ENCODE measurements at regions not wholly inside any gene's neighbourhood (a gene's known extent, or its start where the extent isn't known, plus 50 kb on each side); places are given as distances from the start of the nearest gene placed in this dataset.
"Not testable (repeated sequence)": the region's sequence is repeated elsewhere in the genome, so short reads cannot be mapped to it uniquely, and the experiment has no call there.

- DNase-seq = no peak
Observed at GRCh38 chr11:13137844-13138301, 128.8 kb downstream of the RASSF10 start.

GRCh38 chr11:13139085-13139484 lies 130.0 kb downstream of the RASSF10 start:
- not testable (repeated sequence) for DNase-seq

- DNase-seq = no peak
Observed at GRCh38 chr11:13140028-13140870, 131.1 kb downstream of the RASSF10 start.

GRCh38 chr11:13140873-13141655 lies 131.9 kb downstream of the RASSF10 start:
- DNase-seq = no peak

GRCh38 chr11:13141731-13142709 lies 132.9 kb downstream of the RASSF10 start:
- DNase-seq = no peak

- DNase-seq = no peak
Observed at GRCh38 chr11:13143486-13144297, 133.9 kb upstream of the BMAL1 start.

GRCh38 chr11:13145461-13145860 lies 132.1 kb upstream of the BMAL1 start:
- no peak for DNase-seq

GRCh38 chr11:13149991-13150390 lies 127.6 kb upstream of the BMAL1 start:
- DNase-seq = no peak

GRCh38 chr11:13150487-13150886 lies 127.1 kb upstream of the BMAL1 start:
- no peak for DNase-seq

- no peak for DNase-seq
Observed at GRCh38 chr11:13152264-13152663, 125.3 kb upstream of the BMAL1 start.

- DNase-seq = no peak
Observed at GRCh38 chr11:13152736-13153541, 124.7 kb upstream of the BMAL1 start.

GRCh38 chr11:13154374-13154773 lies 123.2 kb upstream of the BMAL1 start:
- DNase-seq = not testable (repeated sequence)

GRCh38 chr11:13160346-13160745 lies 117.2 kb upstream of the BMAL1 start:
- DNase-seq = no peak

GRCh38 chr11:13160806-13161205 lies 116.8 kb upstream of the BMAL1 start:
- DNase-seq = no peak

GRCh38 chr11:13163158-13163557 lies 114.4 kb upstream of the BMAL1 start:
- no peak for DNase-seq

- DNase-seq = no peak
Observed at GRCh38 chr11:13166036-13166435, 111.6 kb upstream of the BMAL1 start.

- no peak for DNase-seq
Observed at GRCh38 chr11:13168271-13168670, 109.3 kb upstream of the BMAL1 start.

- DNase-seq = no peak
Observed at GRCh38 chr11:13169709-13170108, 107.9 kb upstream of the BMAL1 start.

- no peak for DNase-seq
Observed at GRCh38 chr11:13174090-13174489, 103.5 kb upstream of the BMAL1 start.

GRCh38 chr11:13183094-13183825 lies 94.3 kb upstream of the BMAL1 start:
- no peak for DNase-seq

All from stimulated activated CD8-positive, alpha-beta memory T cell treated with anti-CD3 and anti-CD28 coated beads, Interleukin-4, amount 100 ng/mL, for 48 hours (primary cell).